ENCODE measurements at regions not wholly inside any gene's neighbourhood (a gene's known extent, or its start where the extent isn't known, plus 50 kb on each side); places are given as distances from the start of the nearest gene placed in this dataset.

GRCh38 chr2:16129716-16130540 lies 189.6 kb downstream of the MYCN start:
- DNase-seq: no peak

GRCh38 chr2:16128746-16129610 lies 188.6 kb downstream of the MYCN start:
- DNase-seq: no peak

- DNase-seq: no peak
Measured at GRCh38 chr2:16127958-16128357, 187.6 kb downstream of the MYCN start.

- no peak for DNase-seq
Measured at GRCh38 chr2:16127276-16127940, 187.1 kb downstream of the MYCN start.

GRCh38 chr2:16126517-16127275 lies 186.3 kb downstream of the MYCN start:
- no peak for DNase-seq

- no peak for DNase-seq
Measured at GRCh38 chr2:16125614-16126516, 185.5 kb downstream of the MYCN start.

- no peak for DNase-seq
Measured at GRCh38 chr2:16124881-16125613, 184.7 kb downstream of the MYCN start.

- DNase-seq: no peak
Measured at GRCh38 chr2:16123856-16124780, 183.8 kb downstream of the MYCN start.

- DNase-seq: no peak
Measured at GRCh38 chr2:16123421-16123820, 183.1 kb downstream of the MYCN start.

- DNase-seq: no peak
Measured at GRCh38 chr2:16122556-16122955, 182.2 kb downstream of the MYCN start.

- no peak for DNase-seq
Measured at GRCh38 chr2:16121986-16122390, 181.6 kb downstream of the MYCN start.

- DNase-seq: no peak
Measured at GRCh38 chr2:16121231-16121985, 181.1 kb downstream of the MYCN start.

- no peak for DNase-seq
Measured at GRCh38 chr2:16120591-16121180, 180.3 kb downstream of the MYCN start.

- DNase-seq: no peak
Measured at GRCh38 chr2:16119741-16120140, 179.4 kb downstream of the MYCN start.

- no peak for DNase-seq
Measured at GRCh38 chr2:16118611-16119590, 178.6 kb downstream of the MYCN start.

GRCh38 chr2:16117791-16118610 lies 177.7 kb downstream of the MYCN start:
- no peak for DNase-seq

Data from right kidney (tissue), 1 donor.